Thoracic aorta (tissue), 2 donors: ENCODE measurements at regions not wholly inside any gene's neighbourhood (a gene's known extent, or its start where the extent isn't known, plus 50 kb on each side); places are given as distances from the start of the nearest gene placed in this dataset.

Experiments
- ATAC-seq: fragments of 150-250 bp; one replicate; pipeline ENCODE4 v1.8.0; 2017; ENCODE audit warnings: low read depth; ENCODE audit not compliant: insufficient number of reproducible peaks, low FRiP score
- DNase-seq: peaks from one replicate; pipeline ENCODE4 v3.0.0-alpha.2; 2020; ENCODE audit warnings: low spot score
- H3K27ac ChIP-seq, 2 donors: fragments of 200-600 bp; sonication (generic); 1 replicate in 1 of 2; 2 replicates in 1 of 2; pipeline ENCODE4 v1.5.1; 2016; ENCODE audit warnings: mild to moderate bottlenecking in 2 of 2, moderate library complexity in 2 of 2
- H3K27me3 ChIP-seq: fragments of 200-600 bp; sonication (generic); replicated peaks from 2 replicates; pipeline ENCODE4 v1.6.0; 2016; ENCODE audit warnings: mild to moderate bottlenecking; ENCODE audit not compliant: insufficient read depth
- H3K36me3 ChIP-seq: fragments of 200-600 bp; sonication (generic); one replicate; pipeline ENCODE4 v1.5.1; 2016
- H3K4me1 ChIP-seq, 2 donors: fragments of 200-600 bp; sonication (generic); 1 replicate in 1 of 2; 2 replicates in 1 of 2; pipeline versions ENCODE4 v1.5.1 to v1.6.0; 2016; ENCODE audit warnings: low read depth in 2 of 2, mild to moderate bottlenecking in 1 of 2; ENCODE audit not compliant: control insufficient read depth in 1 of 2
- H3K4me3 ChIP-seq: fragments of 200-600 bp; sonication (generic); 2 replicates; pipeline ENCODE4 v1.5.1; 2016; ENCODE audit warnings: mild to moderate bottlenecking
- H3K9me3 ChIP-seq: fragments of 200-600 bp; sonication (generic); 2 replicates; pipeline ENCODE4 v1.5.1; 2016
- CTCF ChIP-seq: fragments of 200-600 bp; sonication (generic); IDR thresholded peaks from one replicate; pipeline ENCODE4 v1.5.1; 2019; ENCODE audit warnings: antibody characterized with exemption

- H3K4me3 ChIP-seq = no peak overlapping the region
- no peak for TF ChIP-seq CTCF
- ATAC-seq = no peak
Measured at GRCh38 chr11:32015427-32015826, 75.4 kb upstream of the RCN1 start.

GRCh38 chr11:32013603-32014002 lies 77.3 kb upstream of the RCN1 start:
- Histone ChIP-seq H3K9me3 (no peaks in the 10 kb centered on the region), H3K4me3 (no peak overlapping the region), H3K36me3 (no peaks in the 10 kb centered on the region), H3K27me3 (no peaks in the 10 kb centered on the region), H3K4me1 (no peaks in the 10 kb centered on the region), H3K27ac (no peak overlapping the region)
- ATAC-seq = no peak
- no peak for TF ChIP-seq CTCF
- DNase-seq = no peak

More at GRCh38 chr11:32015427-32015826, 75.4 kb upstream of the RCN1 start:
- H3K27ac ChIP-seq = no peak overlapping the region
- DNase-seq = no peak
- no peaks in the 10 kb centered on the region for H3K4me1 ChIP-seq
- H3K27me3 ChIP-seq = no peaks in the 10 kb centered on the region
- no peaks in the 10 kb centered on the region for H3K9me3 ChIP-seq
- H3K36me3 ChIP-seq = no peaks in the 10 kb centered on the region

GRCh38 chr11:32012049-32012448 lies 78.8 kb upstream of the RCN1 start:
- Histone ChIP-seq H3K9me3 (no peaks in the 10 kb centered on the region), H3K27ac (no peak overlapping the region), H3K36me3 (no peaks in the 10 kb centered on the region), H3K4me1 (no peaks in the 10 kb centered on the region), H3K27me3 (no peaks in the 10 kb centered on the region), H3K4me3 (no peak overlapping the region)
- TF ChIP-seq CTCF = no peak
- ATAC-seq (no peak), DNase-seq (no peak)

GRCh38 chr11:32008880-32009551 lies 81.9 kb upstream of the RCN1 start:
- no peaks in the 10 kb centered on the region for H3K4me1 ChIP-seq
- no peak overlapping the region for H3K4me3 ChIP-seq
- DNase-seq (no peak), ATAC-seq (no peak)
- TF ChIP-seq CTCF = no peak
- no peaks in the 10 kb centered on the region for H3K36me3 ChIP-seq
- no peaks in the 10 kb centered on the region for H3K9me3 ChIP-seq
- H3K27me3 ChIP-seq = no peaks in the 10 kb centered on the region
- no peak overlapping the region for H3K27ac ChIP-seq

- DNase-seq (no peak), ATAC-seq (no peak)
- no peaks in the 10 kb centered on the region for H3K36me3 ChIP-seq
- TF ChIP-seq CTCF = peak; percentile 29
- H3K9me3 ChIP-seq = no peaks in the 10 kb centered on the region
- no peaks in the 10 kb centered on the region for H3K27me3 ChIP-seq
- no peak overlapping the region for H3K27ac ChIP-seq
- no peak overlapping the region for H3K4me3 ChIP-seq
- H3K4me1 ChIP-seq = no peaks in the 10 kb centered on the region
Measured at GRCh38 chr11:32006799-32007388, 84.0 kb upstream of the RCN1 start.
